ENCODE measurements at regions not wholly inside any gene's neighbourhood (a gene's known extent, or its start where the extent isn't known, plus 50 kb on each side); places are given as distances from the start of the nearest gene placed in this dataset.
"Not testable (repeated sequence)": the region's sequence is repeated elsewhere in the genome, so short reads cannot be mapped to it uniquely, and the experiment has no call there.

DNA sequence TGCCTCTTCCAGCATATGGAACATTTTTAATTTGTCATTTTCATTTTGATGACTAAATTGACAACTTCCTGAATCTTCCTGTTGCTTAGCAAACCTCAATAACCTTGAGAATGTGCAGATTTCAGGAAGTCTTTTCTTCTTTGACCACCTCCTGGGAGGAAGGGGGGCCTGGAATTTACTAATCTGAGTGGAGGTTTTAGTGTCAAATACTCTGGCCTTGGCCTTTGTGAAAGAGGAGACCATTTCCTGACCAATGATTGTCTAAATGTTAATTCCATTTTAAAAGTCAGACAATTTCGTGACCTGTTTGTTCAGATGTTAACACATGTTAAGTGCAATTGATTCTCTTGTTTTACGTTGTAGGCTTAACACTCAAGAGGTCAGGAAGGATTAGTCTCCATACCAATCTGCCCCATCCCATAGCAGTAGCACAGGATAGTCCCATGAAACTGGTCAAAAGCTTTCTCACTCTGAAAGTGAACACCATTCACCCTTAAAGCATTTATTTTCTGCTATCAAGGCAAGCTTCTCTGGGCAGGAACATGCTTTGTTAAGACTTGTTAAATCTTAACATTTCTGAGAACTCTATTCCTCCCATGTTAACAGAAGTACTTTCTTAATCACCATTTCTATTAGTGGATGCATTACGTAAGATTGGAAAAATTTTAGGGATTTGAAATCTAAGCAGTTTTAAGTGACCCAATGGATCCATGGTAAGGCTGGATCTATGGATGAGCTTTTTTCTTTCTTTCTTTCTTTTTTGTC, 219.6 kb downstream of the RND3 start:
- no peak for DNase-seq (ENCODE audit: low spot score)

DNA sequence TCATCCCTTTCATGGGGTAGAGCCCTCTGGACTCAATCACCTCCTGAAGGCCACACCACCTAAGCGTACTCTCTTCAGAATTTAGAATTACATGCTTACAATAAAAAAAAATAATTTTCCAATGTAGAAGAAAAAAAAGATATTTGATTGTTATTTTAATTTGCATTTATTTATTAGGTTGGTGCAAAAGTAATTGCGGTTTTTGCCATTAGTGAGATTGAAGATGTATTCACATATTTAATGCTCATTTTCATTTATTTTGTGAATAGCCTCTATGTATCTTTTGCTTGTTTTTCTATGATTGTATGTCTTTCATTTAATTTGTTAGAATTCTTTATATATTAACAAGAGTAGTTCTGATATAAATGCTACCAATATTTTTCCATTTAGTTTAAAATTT, 220.5 kb downstream of the RND3 start:
- DNase-seq (ENCODE audit: low spot score) = no peak

DNA sequence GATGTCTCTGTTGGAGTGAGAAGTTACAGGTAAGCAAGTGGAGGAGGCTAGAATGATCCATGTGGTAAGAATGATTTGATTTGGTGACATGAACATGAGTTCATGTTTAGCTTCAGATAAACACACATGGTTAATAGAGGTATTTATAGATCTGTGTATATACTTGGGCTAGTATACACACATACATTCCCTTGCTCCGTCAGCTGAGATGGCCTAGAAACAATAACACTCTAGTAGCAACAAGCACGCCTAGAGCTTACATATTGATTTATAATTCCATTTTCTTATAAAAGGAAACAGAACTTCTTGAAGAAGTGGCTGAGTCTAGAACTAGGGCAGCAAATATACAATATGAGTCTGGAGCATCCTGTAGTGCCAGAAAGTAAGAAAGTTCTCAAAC, 223.0 kb downstream of the RND3 start:
- no peak for DNase-seq (ENCODE audit: low spot score)

DNA sequence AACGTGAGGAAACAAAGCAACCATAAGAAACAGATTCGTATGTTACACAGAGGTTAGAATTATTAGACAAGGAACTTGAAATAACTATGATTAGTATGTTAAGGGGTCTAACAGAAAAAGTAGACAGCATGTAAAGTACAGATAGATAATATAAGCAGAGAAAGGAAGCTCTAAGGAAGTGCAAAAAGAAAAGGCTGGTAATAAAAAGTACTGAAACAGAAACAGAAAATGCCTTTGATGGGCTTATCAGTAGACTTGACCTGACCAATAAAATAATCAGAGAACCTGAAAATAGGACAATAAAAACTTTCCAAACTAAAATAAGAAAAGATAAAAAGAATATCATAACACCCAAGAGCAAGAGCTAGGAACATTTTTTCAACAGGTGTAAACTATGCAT, 225.8 kb downstream of the RND3 start:
- DNase-seq (ENCODE audit: low spot score) = no peak

DNA sequence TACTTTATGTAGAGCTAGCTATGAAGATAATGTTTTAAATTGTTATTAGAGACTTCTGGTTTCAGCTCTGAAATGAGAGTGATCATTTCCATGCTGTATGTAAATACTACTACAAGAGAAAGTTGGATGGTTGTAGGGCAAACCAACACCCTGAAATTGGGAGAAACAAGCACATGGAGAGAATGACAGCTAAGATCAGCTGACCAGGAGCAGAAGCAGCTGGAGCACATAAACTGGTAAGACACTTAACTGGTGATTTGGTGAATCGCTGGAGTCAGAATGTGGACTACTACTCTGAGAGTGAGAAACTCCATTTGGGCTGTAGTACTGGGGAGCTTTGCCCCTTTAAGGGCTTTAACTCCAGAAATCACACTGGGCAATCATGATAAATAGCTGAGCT, 226.8 kb downstream of the RND3 start:
- no peak for DNase-seq (ENCODE audit: low spot score)

DNA sequence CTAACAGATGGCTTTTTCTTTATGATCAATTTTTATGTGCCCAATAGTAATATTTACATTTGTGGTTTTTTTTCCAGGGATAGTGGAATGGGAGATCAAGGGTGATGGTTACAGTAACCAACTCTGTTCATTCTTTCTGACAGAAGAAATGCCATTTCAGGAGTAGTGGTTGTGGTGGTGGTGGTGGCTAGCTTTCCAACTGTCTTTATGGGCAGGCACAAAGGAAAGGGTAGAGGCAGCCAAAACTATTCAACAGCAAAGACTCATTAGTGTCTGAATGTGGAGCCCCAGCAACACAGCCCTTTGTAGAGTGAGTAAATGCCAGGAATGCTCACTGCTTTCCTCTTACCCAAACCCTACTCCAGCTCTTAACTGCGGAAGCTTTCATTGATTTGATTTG, 227.7 kb downstream of the RND3 start:
- no peak for DNase-seq (ENCODE audit: low spot score)

DNA sequence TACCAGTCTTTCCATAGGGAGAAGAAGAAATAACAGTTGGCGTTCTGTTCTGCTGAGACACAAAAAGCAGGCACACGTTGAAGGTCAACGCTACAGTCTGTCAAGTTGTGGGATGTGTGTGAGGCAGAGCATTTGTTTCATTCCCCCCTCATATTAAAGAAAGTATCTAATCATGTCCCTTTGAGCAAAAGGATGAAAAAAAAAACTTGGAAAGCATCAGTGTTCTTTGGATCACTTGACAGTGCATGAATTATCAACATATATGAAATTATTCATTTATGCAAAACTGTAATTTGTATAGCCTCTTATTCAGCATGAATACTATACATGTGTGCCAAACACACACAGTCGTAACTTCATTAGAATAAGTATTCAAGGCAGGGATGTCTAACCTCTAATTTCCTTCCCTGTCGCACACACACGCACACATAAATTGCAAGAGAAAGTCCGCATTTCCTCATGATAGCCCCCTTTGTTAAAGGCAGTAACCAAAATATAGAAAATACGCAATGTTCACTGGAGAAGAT, 228.6 kb downstream of the RND3 start:
- no peak for DNase-seq (ENCODE audit: low spot score)

DNA sequence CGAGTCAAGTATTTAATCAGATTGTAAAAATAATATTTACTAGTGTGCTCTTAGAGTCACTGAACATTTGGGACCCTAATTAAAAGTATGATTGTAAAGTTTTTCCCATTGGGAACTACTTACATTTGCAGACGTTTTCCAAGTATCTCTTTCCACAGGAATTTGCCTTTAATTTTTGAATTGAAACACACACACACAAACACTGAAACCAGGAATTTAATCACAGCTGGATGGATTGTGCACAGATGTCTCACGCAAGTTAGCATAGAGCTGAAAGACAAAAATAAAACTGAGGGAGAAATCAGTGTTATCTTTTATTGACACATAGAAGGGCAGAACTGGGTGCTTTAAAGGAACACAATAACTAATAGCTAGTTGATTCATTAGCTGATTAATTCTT, 230.7 kb downstream of the RND3 start:
- DNase-seq (ENCODE audit: low spot score) = no peak

DNA sequence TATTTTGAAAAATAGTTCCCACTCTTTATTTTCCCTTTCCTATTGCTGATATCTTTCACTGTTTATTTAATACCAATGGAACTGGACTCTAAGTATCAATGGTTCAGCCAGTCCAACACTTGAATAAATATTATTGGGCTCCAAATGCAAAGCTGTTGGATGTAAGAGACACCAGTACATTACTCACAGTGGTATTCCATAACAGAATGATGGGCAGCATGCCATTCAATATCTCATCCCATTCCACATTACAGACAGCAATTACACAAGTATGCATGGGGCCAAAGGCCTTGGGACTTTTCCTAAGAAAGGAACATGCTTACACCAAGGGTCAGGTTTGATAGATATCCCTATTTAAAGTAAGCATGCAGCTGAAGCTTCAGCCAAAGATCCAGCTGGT, 231.9 kb downstream of the RND3 start:
- no peak for DNase-seq (ENCODE audit: low spot score)

DNA sequence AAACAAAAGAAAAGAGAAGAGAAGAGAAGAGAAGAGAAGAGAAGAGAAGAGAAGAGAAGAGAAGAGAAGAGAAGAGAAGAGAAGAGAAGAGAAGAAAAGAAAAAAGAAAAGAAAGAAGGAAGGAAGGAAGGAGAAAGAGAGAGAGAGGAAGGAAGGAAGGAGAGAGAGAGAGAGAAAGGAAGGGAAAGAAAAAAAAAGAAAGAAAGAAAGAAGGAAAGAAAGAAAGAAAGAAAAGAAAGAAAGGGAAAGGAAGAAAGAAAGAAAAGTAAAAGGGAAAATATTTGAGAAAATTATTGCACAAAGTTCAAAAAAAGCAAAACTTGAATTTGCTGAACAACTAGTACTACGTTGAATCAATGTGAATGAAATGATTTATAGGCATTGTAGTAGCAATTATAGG, 237.7 kb downstream of the RND3 start:
- DNase-seq (ENCODE audit: low spot score) = not testable (repeated sequence)

DNA sequence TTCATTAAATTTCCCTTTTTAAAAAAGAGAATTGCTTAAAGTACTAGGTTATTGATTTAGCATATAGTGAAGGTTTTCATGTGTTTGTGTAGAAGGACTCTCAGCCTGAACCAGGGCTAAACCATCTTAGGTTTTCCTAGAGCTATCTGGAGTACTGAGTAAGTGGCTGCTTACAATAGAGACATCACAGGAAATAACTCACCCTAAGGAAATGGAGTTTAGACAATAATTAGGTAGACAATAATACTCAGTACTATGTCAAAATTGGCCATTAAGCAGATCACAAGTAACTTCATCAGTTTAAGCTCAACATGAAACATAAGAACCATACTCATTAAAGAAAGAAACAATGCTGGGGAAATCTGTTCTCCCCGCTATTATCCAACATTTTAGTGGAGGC, 240.0 kb downstream of the RND3 start:
- no peak for DNase-seq (ENCODE audit: low spot score)

DNA sequence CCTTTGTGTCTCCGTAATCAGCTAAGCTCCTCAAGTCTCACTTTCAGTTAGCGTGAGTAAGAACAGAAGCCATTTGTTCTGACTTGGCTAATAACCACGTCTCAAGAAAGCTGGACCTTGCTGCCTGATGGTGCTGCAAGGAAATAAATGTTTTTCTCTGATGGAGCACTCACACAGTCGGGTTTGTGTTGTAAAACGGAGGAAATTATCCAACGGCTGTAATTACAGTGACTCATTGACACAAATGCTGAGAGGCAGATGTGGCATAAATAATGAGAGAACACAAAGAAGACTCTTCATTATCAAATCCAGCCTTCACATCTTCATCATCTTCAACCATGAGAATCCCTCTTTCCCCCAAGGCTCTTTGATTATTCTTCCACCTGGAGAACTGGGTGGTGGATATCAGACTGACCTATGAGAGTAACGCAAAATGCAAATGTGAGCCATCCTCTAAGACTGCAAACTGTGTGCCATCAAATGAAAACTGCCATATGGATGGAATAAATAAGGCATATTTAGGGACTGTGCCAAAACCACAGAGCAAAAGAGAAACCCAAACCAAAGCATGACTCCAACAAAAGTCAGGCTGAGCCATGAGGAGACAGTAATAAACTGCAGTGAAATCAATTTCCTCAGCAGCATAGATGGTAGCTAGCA, 252.6 kb downstream of the RND3 start:
- no peak for DNase-seq (ENCODE audit: low spot score)

DNA sequence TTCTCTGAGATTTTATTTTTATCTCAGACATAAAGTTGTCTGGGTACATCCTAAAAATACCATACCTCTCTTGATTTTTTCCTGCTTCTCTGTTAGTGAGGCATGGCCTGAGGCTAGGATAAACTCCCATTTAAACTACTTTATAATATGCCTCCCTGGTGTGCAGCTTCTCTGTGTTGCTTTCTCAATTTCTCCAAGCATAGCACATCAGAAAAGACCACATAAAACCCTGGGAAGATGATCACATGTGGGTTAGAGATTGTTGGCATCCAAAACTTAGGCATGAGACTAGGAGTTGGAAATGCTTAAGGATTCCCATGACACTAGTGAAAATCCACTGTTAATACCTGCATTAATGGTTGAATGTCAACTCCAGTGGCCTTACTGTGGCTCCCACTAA, 254.6 kb downstream of the RND3 start:
- DNase-seq (ENCODE audit: low spot score) = no peak

DNA sequence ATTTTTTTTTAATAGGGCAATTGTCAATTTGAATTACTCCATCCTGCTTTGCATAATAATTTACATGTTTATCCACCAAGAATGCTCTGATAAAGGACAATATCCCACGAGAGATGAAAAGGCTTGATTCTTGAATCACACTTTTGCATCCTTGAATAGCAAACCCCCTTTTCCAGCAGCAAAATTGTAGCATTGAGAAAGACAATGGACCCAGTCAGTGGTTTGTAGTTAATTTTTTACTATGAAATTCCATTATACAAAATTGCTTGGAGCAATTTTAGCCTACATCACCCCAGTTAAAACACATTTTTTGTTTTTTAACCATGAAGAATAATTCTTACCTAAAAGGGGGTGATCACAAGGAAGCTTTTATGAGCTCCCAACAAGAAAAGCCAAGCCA, 255.1 kb downstream of the RND3 start:
- DNase-seq (ENCODE audit: low spot score) = no peak

DNA sequence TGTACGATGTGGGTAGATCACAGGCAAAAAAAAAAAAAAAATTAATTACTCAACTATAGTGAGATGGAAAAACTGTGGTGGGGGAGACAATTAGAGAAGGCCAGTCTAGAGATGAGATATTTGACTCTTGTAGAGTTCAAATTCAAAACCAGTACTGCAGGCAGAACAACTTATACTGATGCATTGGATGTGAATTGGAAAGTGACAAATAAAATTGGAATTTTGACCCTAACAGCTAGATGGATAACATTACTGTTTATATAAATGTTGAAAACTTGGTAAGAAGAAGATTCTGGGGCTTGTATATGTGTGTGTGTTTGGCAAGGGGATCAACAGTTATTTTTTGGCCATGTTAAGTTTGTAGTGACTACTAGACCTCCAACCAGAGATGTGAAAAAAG, 256.9 kb downstream of the RND3 start:
- DNase-seq (ENCODE audit: low spot score) = no peak

DNA sequence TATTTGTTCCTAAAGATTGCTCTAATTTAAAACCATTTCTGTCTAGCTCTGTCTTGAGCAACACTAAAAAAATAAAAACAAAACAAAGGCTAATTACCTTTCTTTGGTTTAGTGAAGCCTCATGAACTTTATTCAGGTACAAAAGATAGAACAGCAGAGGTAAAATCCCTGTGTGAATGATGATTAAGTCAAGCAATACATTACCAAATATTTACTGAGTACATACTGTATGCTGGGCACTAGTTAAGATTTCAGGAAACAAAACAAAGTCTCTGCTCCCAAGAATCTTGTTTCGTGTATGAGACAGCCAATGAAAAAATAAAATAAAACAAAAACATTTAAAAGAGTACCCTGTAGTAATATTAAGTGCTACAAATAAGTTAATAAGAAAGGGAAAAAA, 257.5 kb downstream of the RND3 start:
- no peak for DNase-seq (ENCODE audit: low spot score)

DNA sequence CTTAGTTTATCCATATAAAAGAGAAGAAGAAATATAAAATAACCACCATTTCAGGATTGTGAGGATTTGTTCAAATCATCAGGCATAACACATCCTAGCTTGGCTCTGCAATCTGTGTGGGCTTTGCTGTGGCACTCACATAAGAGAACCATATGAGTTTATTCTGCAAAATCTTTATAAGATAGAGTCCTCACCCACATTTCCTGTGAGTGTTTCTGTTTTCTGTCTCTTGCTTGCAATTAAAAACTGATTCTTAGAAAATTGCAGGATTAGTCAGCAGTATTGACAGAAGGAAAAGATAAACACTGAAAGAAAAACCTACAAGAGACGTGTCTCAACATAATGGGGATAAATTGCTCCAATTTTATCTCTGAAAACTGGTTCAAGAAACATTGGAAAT, 258.5 kb downstream of the RND3 start:
- no peak for DNase-seq (ENCODE audit: low spot score)

DNA sequence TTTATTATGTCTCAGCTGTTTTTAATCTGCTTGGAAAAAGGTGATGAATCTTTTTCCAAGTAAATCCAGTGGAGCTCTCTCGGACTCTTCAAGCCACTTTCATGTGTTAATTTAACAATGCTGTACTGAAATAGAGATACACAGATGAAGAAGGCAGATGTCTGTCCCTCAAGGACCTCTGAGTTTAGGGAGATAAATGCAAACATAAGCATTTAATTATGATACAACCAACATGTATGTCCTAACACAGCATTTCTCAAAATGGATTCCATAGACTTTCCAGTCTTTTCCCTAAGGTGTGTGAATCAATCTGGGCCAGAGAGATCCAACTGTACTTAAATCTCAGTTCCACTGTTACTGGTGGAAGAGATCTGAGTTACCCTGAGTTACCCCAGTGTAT, 262.4 kb downstream of the RND3 start:
- no peak for DNase-seq (ENCODE audit: low spot score)

DNA sequence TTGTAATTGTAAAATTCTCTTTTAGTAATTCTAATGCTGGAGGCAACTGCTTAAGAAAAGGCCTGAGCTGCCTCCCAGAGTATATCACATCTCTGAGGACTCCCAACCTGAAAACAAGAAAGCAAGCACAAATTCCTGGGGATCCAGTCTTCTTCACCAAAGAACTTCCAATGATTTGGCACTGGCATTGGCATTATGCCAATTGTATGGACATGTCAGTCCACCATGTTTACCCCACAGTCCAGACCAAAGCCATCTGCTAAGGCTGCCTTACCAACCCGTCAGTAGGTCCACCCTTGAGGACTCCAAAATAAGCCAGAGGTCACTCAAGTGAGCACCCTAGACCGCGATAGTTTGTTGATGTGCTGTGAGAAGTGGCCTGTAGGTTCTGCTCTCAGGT, 263.1 kb downstream of the RND3 start:
- DNase-seq (ENCODE audit: low spot score) = no peak

DNA sequence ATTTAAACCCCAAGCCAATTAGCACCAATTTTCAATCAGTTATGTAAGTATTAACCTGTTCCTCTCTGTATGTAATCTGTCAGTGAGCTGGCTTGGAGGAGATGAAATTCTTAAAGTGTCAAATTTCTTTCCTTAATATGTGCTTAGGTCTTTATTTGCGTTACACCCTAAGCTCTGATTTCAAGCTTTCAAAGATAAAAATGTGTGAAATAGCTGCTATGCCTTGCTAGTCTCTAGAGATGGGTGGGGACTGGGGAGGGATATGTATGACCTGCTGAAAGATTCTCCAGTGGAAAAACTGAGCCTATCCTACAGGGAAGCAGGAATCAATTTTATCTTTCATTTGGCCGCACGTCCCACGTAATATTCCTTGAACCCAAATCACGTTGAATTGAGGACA, 264.5 kb downstream of the RND3 start:
- DNase-seq (ENCODE audit: low spot score) = no peak

DNA sequence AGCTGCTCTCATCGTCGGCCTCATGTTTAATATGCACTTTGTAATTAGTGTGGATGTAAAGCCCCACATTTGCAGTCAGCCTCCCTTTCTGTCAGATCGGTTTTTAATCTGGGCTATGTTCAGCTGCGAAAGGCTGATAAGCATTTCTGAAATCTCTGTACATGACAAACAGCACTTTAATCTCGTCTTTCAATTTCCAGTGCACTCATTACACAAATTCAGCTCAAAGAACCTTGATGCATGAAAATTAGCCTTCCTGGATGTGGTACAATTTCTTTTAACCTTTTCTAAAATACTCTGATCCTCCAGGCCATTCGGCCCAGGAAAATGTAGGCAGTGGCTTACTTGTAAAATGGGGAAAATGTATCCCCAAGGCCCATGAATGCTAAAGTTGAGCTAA, 265.1 kb downstream of the RND3 start:
- DNase-seq (ENCODE audit: low spot score) = no peak

DNA sequence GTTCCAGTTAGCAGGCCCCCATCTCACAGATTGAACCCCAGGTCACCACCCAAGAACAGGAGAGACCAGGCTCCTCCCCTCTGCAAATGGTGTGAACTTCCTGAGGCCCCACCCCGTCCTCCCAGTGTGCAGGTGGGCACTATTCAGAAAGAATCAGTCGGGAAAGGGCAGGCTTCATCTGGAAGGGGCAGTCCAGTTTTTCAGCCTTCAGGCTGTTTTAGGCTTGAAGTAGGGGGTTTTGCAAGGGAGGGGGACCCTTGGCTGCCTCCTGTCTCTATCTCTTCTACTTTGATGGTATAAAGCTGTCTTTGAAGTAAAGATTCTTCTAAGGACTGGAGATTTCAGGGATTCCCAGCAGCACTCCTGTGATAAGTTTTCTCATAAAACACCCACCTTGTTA, 267.6 kb downstream of the RND3 start:
- DNase-seq (ENCODE audit: low spot score) = no peak

DNA sequence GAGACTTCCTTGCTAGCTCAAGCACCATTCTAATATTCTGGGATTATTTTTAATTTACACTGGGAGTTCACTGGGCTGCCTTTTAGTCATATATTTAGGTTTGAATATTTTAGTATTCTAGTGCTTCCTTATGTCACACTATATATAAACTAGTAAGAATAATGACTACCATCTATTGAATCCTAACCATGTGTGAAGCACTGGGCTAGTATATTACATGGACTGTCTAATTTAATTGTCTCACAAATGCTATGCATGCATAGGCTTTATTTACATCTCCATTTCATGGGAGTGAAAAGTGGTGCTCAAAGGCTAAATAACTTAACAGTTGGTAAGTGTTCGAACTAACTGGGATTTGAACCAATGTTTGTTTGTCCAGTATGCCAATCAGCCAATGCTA, 272.4 kb downstream of the RND3 start:
- no peak for DNase-seq (ENCODE audit: low spot score)

DNA sequence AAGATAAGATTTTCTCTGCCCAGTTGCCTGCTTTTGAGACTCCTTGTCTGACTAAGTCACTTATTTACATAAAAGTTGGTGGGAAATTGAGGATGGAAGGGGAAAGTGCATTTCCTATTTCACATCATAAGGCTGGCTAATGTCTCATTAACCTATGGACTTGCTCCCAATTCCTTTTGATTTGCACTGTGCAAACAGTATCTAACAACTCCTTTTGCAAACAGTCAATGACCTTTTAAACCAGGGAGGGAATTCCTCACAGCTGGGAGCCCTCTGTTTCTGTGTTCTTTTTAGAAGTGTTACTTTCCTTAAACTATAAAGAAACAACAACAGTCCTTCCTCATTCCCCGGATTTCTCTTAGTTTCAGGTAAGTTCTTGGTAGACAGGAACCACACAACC, 272.8 kb downstream of the RND3 start:
- DNase-seq (ENCODE audit: low spot score) = no peak
